ENCODE measurements at regions not wholly inside any gene's neighbourhood (a gene's known extent, or its start where the extent isn't known, plus 50 kb on each side); places are given as distances from the start of the nearest gene placed in this dataset.

DNA sequence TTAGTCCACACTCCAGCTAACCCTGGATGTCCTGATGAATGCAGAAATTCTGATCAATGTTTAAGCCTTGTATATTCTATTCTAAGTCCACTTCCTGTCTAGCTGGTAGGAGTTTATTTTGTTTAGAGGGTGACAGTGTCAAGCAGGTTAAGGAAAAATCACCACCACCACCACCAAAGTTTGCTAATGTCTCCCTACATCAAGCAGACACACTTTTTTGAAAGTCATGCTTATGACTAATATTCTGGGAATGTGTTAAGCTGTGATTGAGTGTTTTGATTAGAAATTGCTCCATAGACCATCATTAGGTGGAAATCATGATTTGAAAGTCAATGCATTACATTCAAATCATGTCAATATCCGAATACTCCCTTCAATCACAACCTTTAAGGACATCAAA is 1530.1 kb downstream of the MAT2B start:
- no peaks in the 10 kb centered on the region for H3K4me1 ChIP-seq (ENCODE audit: control insufficient read depth, extremely low read depth, insufficient read depth, low read length)
- no peak for DNase-seq (ENCODE audit: low read depth, low spot score)
- H3K79me2 ChIP-seq (ENCODE audit: control insufficient read depth, insufficient read depth, low read length): no peaks in the 10 kb centered on the region
- H3K27me3 ChIP-seq (ENCODE audit: control insufficient read depth in 2 of 2, insufficient read depth in 2 of 2, low read length in 2 of 2): no peaks in the 10 kb centered on the region
- no peak overlapping the region for H3K27ac ChIP-seq (ENCODE audit: insufficient read depth, low read depth, low read length)
- H3K9me1 ChIP-seq (replicated peaks; ENCODE audit: control insufficient read depth, extremely low read depth, insufficient read depth, low read length): no peaks in the 10 kb centered on the region
- no peak overlapping the region for H2AFZ ChIP-seq (ENCODE audit: low read depth, low read length)
- H3K36me3 ChIP-seq (ENCODE audit: control insufficient read depth in 2 of 2, extremely low read depth in 1 of 2, insufficient read depth in 2 of 2, low read length in 2 of 2): no peaks in the 10 kb centered on the region
- FAIRE-seq: no peak
- intact Hi-C loops (cut with micrococcal nuclease) (no loop called here), dilution Hi-C loops (cut with MboI; ENCODE audit: extremely low pct_ligation_motif_present, low sequenced_read_pairs) (no loop called here)
- CTCF ChIA-PET: no interaction called here
- no peak overlapping the region for H3K4me3 ChIP-seq (replicated peaks in 1 of 3; ENCODE audit: insufficient read depth in 1 of 3, low read depth in 1 of 3, low read length in 3 of 3)
- peaks cover 2% of the 10 kb centered on the region for H3K9me3 ChIP-seq (replicated peaks; ENCODE audit: control insufficient read depth, insufficient read depth, low read length)
- no peak overlapping the region for H3K9ac ChIP-seq (replicated peaks; ENCODE audit: extremely low read depth, insufficient read depth, low read length)
- TF ChIP-seq GATA2 (IDR thresholded peaks at IDR 0.05; ENCODE audit: insufficient read depth, insufficient read length, low read depth, low read length) (no peak), MYC (IDR thresholded peaks at IDR 0.05; ENCODE audit: low read depth, low read length) (no peak), FOS (IDR thresholded peaks at IDR 0.05; ENCODE audit: borderline replicate concordance, insufficient read depth, low read length) (no peak), JUN (IDR thresholded peaks at IDR 0.05; ENCODE audit: borderline replicate concordance, insufficient read depth, insufficient read length, low read depth) (no peak), POLR2AphosphoS5 (IDR thresholded peaks at IDR 0.05; ENCODE audit: insufficient read depth, low read depth, low read length) (no peak), POLR2A (IDR thresholded peaks at IDR 0.05; ENCODE audit: low read depth, low read length) (no peak), EZH2 (IDR thresholded peaks at IDR 0.05; ENCODE audit: borderline replicate concordance, low read depth, low read length, severe bottlenecking) (no peak)
- TF ChIP-seq, protein P1, sequence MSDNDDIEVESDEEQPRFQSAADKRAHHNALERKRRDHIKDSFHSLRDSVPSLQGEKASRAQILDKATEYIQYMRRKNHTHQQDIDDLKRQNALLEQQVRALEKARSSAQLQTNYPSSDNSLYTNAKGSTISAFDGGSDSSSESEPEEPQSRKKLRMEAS (IDR thresholded peaks at IDR 0.05; ENCODE audit: insufficient read depth, insufficient read length): no peak
- TF ChIP-seq, protein P2, sequence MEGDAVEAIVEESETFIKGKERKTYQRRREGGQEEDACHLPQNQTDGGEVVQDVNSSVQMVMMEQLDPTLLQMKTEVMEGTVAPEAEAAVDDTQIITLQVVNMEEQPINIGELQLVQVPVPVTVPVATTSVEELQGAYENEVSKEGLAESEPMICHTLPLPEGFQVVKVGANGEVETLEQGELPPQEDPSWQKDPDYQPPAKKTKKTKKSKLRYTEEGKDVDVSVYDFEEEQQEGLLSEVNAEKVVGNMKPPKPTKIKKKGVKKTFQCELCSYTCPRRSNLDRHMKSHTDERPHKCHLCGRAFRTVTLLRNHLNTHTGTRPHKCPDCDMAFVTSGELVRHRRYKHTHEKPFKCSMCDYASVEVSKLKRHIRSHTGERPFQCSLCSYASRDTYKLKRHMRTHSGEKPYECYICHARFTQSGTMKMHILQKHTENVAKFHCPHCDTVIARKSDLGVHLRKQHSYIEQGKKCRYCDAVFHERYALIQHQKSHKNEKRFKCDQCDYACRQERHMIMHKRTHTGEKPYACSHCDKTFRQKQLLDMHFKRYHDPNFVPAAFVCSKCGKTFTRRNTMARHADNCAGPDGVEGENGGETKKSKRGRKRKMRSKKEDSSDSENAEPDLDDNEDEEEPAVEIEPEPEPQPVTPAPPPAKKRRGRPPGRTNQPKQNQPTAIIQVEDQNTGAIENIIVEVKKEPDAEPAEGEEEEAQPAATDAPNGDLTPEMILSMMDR (IDR thresholded peaks at IDR 0.05; ENCODE audit: extremely low read depth in 1 of 2, insufficient read depth in 1 of 2, low read depth in 1 of 2, low read length in 2 of 2): no peak
- no peaks in the 10 kb centered on the region for H4K20me1 ChIP-seq (replicated peaks; ENCODE audit: control insufficient read depth, extremely low read depth, insufficient read depth, low read length)
- no TSS peak for BruUV-seq (replicated peaks)
- POLR2A ChIA-PET: no interaction called here
- no peak overlapping the region for H3K4me2 ChIP-seq (ENCODE audit: insufficient read depth, low read length)

Measured in endothelial cell of umbilical vein (primary cell).